GM12878 (cell line): ENCODE measurements at regions not wholly inside any gene's neighbourhood (a gene's known extent, or its start where the extent isn't known, plus 50 kb on each side); places are given as distances from the start of the nearest gene placed in this dataset.
"Not testable (repeated sequence)": the region's sequence is repeated elsewhere in the genome, so short reads cannot be mapped to it uniquely, and the experiment has no call there.

Experiments used
- EED ChIP-seq: sonication (generic); IDR thresholded peaks from 2 replicates; pipeline ENCODE4 v1.6.1; 2016; ENCODE audit warnings: antibody characterized with exemption, low read depth
- EZH2 ChIP-seq: IDR thresholded peaks from 2 replicates; pipeline ENCODE4 v1.6.1; 2012; ENCODE audit warnings: low read depth, mild to moderate bottlenecking, control low read depth, inconsistent platforms, low read length, borderline replicate concordance; ENCODE audit not compliant: control insufficient read depth
- JUND ChIP-seq: IDR thresholded peaks from 2 replicates; pipeline ENCODE4 v1.6.1; 2012; ENCODE audit warnings: low read depth, mild to moderate bottlenecking, low read length, improper control_type of control experiment, moderate library complexity
- MXI1 ChIP-seq: fragments of 150-350 bp; IDR thresholded peaks from 2 replicates; pipeline ENCODE4 v1.6.1; 2011; ENCODE audit warnings: low read depth, mild to moderate bottlenecking, inconsistent platforms, low read length, improper control_type of control experiment
- POLR2AphosphoS5 ChIP-seq: IDR thresholded peaks from 2 replicates; pipeline ENCODE4 v1.6.1; 2011; ENCODE audit warnings: mild to moderate bottlenecking, low read length, inconsistent platforms
- RCOR1 ChIP-seq: conservative IDR thresholded peaks from 2 replicates; pipeline ENCODE4 v1.6.1; 2012; ENCODE audit warnings: low read depth, low read length, improper control_type of control experiment
- TF ChIP-seq, protein P1 (sequence below): IDR thresholded peaks from 2 replicates; pipeline ENCODE4 v1.6.1; 2011; ENCODE audit warnings: low read depth, low read length, improper control_type of control experiment, borderline replicate concordance
- TF ChIP-seq, protein P2 (sequence below), 3 experiments: IDR thresholded peaks in 2 of 3; conservative IDR thresholded peaks in 1 of 3; 2 replicates each; pipeline ENCODE4 v1.5.1; 2011; ENCODE audit warnings: low read depth in 3 of 3, low read length in 3 of 3, mild to moderate bottlenecking in 3 of 3, control low read depth in 2 of 3, moderate library complexity in 2 of 3, inconsistent platforms in 1 of 3, mixed read lengths in 1 of 3; ENCODE audit not compliant: control insufficient read depth in 2 of 3, insufficient read depth in 1 of 3; ENCODE audit errors: extremely low read depth in 1 of 3

- not testable (repeated sequence) for TF ChIP-seq JUND, RCOR1, MXI1, EED, EZH2, POLR2AphosphoS5
- TF ChIP-seq, protein P1, sequence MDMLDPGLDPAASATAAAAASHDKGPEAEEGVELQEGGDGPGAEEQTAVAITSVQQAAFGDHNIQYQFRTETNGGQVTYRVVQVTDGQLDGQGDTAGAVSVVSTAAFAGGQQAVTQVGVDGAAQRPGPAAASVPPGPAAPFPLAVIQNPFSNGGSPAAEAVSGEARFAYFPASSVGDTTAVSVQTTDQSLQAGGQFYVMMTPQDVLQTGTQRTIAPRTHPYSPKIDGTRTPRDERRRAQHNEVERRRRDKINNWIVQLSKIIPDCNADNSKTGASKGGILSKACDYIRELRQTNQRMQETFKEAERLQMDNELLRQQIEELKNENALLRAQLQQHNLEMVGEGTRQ, result not testable (repeated sequence)
- TF ChIP-seq, protein P2, sequence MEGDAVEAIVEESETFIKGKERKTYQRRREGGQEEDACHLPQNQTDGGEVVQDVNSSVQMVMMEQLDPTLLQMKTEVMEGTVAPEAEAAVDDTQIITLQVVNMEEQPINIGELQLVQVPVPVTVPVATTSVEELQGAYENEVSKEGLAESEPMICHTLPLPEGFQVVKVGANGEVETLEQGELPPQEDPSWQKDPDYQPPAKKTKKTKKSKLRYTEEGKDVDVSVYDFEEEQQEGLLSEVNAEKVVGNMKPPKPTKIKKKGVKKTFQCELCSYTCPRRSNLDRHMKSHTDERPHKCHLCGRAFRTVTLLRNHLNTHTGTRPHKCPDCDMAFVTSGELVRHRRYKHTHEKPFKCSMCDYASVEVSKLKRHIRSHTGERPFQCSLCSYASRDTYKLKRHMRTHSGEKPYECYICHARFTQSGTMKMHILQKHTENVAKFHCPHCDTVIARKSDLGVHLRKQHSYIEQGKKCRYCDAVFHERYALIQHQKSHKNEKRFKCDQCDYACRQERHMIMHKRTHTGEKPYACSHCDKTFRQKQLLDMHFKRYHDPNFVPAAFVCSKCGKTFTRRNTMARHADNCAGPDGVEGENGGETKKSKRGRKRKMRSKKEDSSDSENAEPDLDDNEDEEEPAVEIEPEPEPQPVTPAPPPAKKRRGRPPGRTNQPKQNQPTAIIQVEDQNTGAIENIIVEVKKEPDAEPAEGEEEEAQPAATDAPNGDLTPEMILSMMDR (IDR thresholded peaks at IDR 0.05 in 2 of 3, conservative IDR thresholded peaks at IDR 0.05 in 1 of 3; ENCODE audit: control insufficient read depth in 2 of 3, extremely low read depth in 1 of 3, insufficient read depth in 1 of 3, low read depth in 3 of 3, low read length in 3 of 3), result not testable (repeated sequence)
Observed at GRCh38 chr2:95707161-95707560, 115.4 kb downstream of the TRIM43 start.
